ENCODE measurements at regions not wholly inside any gene's neighbourhood (a gene's known extent, or its start where the extent isn't known, plus 50 kb on each side); places are given as distances from the start of the nearest gene placed in this dataset.

GRCh38 chr12:74322792-74323191, 214.8 kb upstream of the ATXN7L3B start:
- no peak for TF ChIP-seq CTCF (conservative IDR thresholded peaks at IDR 0.05; ENCODE audit: low read length)
- TF ChIP-seq EZH2phosphoT487 (IDR thresholded peaks at IDR 0.05; ENCODE audit: borderline replicate concordance): no peak

Data from Loucy (cell line).